GM21723 (cell line): ENCODE measurements at regions not wholly inside any gene's neighbourhood (a gene's known extent, or its start where the extent isn't known, plus 50 kb on each side); places are given as distances from the start of the nearest gene placed in this dataset.
"Not testable (repeated sequence)": the region's sequence is repeated elsewhere in the genome, so short reads cannot be mapped to it uniquely, and the experiment has no call there.

ENCODE experiments used
- ATAC-seq: cut with Tn5 transposase; IDR thresholded peaks from one replicate; pipeline ENCODE4 v1.9.1; 2021; ENCODE audit warnings: mild to moderate bottlenecking, moderate library complexity; ENCODE audit not compliant: unreplicated experiment

GRCh38 chr20:48448666-48449600 is 378.9 kb downstream of the PREX1 start:
- no peak for ATAC-seq

- ATAC-seq, result no peak
Observed at GRCh38 chr20:48447456-48447855, 380.3 kb downstream of the PREX1 start.

- ATAC-seq, result no peak
Observed at GRCh38 chr20:48445827-48446226, 382.0 kb downstream of the PREX1 start.

- ATAC-seq, result no peak
Observed at GRCh38 chr20:48444249-48444648, 383.6 kb downstream of the PREX1 start.

GRCh38 chr20:48440916-48441315 is 386.9 kb downstream of the PREX1 start:
- no peak for ATAC-seq

GRCh38 chr20:48440261-48440660 is 387.5 kb downstream of the PREX1 start:
- ATAC-seq, result not testable (repeated sequence)

GRCh38 chr20:48437146-48437545 is 390.7 kb downstream of the PREX1 start:
- ATAC-seq, result no peak

- not testable (repeated sequence) for ATAC-seq
Observed at GRCh38 chr20:48436609-48437008, 391.2 kb downstream of the PREX1 start.

GRCh38 chr20:48433178-48433577 is 394.6 kb downstream of the PREX1 start:
- ATAC-seq, result no peak

- no peak for ATAC-seq
Observed at GRCh38 chr20:48432494-48432832, 395.3 kb downstream of the PREX1 start.

- ATAC-seq, result no peak
Observed at GRCh38 chr20:48431653-48432493, 395.9 kb downstream of the PREX1 start.

GRCh38 chr20:48426630-48427029 is 401.2 kb downstream of the PREX1 start:
- ATAC-seq, result no peak

GRCh38 chr20:48425817-48426612 is 401.8 kb downstream of the PREX1 start:
- ATAC-seq, result no peak

- ATAC-seq, result no peak
Observed at GRCh38 chr20:48425321-48425720, 402.5 kb downstream of the PREX1 start.

- no peak for ATAC-seq
Observed at GRCh38 chr20:48422242-48422960, 405.4 kb downstream of the PREX1 start.

- no peak for ATAC-seq
Observed at GRCh38 chr20:48421547-48421946, 406.3 kb downstream of the PREX1 start.

- no peak for ATAC-seq
Observed at GRCh38 chr20:48420176-48420575, 407.6 kb downstream of the PREX1 start.

GRCh38 chr20:48419173-48419572 is 408.6 kb downstream of the PREX1 start:
- no peak for ATAC-seq

- no peak for ATAC-seq
Observed at GRCh38 chr20:48416002-48416401, 411.8 kb downstream of the PREX1 start.

- no peak for ATAC-seq
Observed at GRCh38 chr20:48414786-48415185, 413.0 kb downstream of the PREX1 start.
